CD1c-positive myeloid dendritic cell (primary cell): ENCODE measurements at regions not wholly inside any gene's neighbourhood (a gene's known extent, or its start where the extent isn't known, plus 50 kb on each side); places are given as distances from the start of the nearest gene placed in this dataset.
"Not testable (repeated sequence)": the region's sequence is repeated elsewhere in the genome, so short reads cannot be mapped to it uniquely, and the experiment has no call there.

Experiments
- DNase-seq: peaks from one replicate; pipeline ENCODE4 v3.0.0-alpha.2; 2016; ENCODE audit errors: extremely low spot score

DNA sequence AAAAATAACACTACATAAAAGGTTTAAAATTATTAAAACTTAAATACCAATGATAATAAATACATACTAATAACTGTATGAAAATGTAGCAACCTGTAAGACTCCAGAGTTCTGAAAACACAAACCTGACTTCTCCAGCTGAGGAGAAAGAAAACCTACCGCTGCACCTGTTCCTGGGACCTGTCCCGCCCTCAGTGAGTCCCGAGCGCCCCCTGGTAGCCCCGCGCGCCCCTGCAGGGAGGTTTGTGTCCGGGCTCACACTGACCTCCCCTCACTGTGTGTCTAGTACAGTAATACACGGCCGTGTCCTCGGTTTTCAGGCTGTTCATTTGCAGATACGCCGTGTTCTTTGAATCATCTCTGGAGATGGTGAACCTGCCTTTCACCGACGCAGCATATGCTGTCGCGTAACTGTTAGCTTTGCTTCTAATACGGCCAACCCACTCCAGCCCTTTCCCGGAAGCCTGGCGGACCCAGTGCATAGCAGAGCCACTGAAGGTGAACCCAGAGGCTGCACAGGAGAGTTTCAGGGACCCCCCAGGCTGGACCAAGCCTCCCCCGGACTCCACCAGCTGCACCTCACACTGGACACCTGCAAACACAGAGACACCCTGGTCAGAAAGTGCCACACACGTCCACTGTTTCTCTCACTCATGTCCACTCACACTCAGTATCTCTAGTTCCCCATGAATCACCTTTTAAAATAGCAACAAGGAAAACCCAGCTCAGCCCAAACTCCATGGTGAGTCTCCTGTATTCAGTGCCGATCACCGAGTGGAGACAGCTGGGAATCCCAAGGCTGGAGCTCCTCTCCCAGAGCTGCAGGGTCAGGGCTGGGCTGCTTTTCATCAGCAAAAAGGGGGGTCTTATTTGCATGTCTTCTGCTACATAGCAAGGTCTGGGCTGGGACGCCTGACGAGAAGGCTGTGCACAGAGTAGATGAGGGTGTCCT is 1276.3 kb downstream of the TMEM121 start:
- DNase-seq = no peak

- no peak for DNase-seq
Measured at GRCh38 chr14:106803379-106803778, 1277.0 kb downstream of the TMEM121 start.

DNA sequence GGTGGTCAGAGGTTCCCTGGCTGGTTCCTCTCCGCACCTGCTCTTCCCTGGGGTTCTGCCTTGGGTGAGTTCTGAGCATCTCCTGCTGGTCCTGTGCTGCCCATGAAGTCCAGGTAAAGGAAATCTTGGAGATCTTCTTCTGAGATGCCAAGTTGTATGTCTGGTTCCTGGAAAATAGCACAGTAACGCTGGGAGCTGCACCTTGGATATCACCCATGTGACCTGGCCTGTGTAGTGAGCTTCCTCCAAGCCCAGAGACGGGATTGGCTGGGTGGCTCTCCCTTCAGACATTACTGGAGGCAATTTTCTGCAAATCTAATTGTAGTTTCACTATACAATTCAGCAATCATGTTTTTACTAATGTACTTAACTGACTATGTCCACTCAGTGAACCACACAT is 1281.1 kb downstream of the TMEM121 start:
- no peak for DNase-seq

GRCh38 chr14:106808458-106808857 is 1282.1 kb downstream of the TMEM121 start:
- no peak for DNase-seq

DNA sequence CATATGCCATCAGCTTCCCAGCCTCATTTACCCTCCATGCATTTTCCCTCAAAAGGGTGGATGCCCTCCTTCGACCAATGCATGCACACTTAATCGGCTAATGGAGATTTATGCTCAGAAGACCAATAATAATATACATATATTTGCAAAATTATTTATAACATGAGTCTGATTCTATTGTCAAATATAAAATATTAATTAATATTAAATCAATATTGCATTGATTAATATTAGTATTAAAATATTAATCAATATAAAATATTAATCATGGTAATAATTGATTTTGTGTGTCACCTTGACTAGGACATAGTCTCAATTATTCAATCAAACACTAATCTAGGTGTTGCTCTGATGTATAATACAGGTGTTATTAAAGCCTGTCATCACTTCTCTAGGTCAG is 1282.5 kb downstream of the TMEM121 start:
- DNase-seq = no peak

DNA sequence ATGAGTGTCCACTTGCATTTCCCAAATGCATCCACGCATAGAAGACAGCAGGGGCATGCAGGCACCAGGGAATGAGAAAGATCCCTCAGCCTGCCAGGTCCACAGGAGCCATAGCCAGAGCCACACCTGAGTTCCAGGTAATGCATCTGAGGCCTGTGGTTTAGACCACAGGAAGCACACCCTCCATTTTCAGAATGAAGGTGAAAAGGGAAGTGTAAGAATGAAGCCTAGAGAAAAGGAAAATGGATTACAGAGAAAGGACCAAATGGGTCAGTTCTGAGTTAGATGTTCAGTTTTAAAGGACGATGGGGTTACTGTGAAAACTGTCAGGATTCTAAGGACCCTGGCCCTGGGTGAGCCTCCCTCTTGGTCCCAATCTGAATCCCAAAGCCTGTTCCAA is 1283.2 kb downstream of the TMEM121 start:
- DNase-seq = no peak

GRCh38 chr14:106810168-106810567 is 1283.8 kb downstream of the TMEM121 start:
- not testable (repeated sequence) for DNase-seq

GRCh38 chr14:106811162-106811561 is 1284.8 kb downstream of the TMEM121 start:
- DNase-seq = no peak

- DNase-seq = no peak
Measured at GRCh38 chr14:106812788-106813476, 1286.5 kb downstream of the TMEM121 start.

GRCh38 chr14:106813477-106813823 is 1287.1 kb downstream of the TMEM121 start:
- no peak for DNase-seq

DNA sequence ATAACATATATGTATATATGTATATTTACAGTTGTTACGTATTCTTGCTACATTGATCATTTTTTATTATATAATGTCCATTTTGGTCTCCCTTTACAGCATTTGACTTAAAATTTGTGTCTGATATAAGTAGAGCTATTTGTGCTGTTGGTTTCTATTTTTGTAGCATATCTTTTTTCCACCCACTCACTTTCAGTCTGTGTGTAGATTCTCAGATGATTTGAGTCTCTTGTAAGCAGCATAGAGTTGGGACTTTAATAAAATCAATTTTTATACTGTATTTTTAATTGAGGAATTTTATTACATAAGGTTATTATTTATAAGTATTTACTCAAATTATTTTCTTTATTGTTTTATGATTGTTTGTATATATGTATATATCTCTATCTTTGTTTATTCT is 1293.7 kb downstream of the TMEM121 start:
- DNase-seq = no peak

- no peak for DNase-seq
Measured at GRCh38 chr14:106821119-106821518, 1294.7 kb downstream of the TMEM121 start.

GRCh38 chr14:106822905-106823304 is 1296.5 kb downstream of the TMEM121 start:
- DNase-seq = no peak

DNA sequence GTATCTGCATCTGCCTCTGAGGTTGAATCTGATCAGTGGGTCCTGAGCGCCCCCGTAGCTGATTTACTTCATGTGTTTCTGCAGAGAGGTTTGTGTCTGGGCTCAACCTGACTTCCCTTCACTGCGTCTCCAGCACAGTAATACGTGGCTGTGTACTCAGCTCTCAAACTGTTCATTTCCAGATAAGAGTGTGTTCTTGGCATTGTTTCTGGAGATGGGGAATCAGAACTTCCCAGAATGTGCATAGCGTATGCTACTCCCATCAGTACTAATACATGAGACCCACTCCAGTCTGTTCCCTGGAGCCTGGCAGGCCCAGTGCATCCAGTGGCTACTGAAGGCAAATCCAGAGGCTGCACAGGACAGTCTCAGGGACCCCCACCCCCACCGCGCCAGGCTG is 1297.2 kb downstream of the TMEM121 start:
- DNase-seq = no peak

GRCh38 chr14:106826833-106827369 is 1300.5 kb downstream of the TMEM121 start:
- DNase-seq = no peak

- peak; percentile 45 for DNase-seq
Measured at GRCh38 chr14:106831322-106831720, 1304.9 kb downstream of the TMEM121 start.

DNA sequence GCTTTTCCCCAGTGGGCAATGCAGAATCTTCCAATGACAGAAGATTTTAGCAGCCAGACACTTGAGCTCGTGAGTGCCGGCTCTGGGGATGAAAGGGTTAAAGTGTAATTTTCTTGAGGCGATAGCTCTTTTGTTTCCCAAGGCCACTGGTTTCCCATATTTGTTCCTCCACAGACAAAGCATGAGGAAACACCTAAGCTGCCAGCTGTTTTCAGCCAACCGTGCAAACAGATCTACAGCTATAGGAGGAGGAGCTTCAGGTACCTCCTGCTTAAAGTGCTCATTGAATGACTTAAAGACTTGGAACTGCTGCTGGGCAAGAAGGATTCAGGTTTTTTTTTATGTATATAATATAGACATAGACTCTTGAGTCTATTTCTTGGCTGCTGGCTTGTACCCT is 1311.5 kb downstream of the TMEM121 start:
- no peak for DNase-seq

DNA sequence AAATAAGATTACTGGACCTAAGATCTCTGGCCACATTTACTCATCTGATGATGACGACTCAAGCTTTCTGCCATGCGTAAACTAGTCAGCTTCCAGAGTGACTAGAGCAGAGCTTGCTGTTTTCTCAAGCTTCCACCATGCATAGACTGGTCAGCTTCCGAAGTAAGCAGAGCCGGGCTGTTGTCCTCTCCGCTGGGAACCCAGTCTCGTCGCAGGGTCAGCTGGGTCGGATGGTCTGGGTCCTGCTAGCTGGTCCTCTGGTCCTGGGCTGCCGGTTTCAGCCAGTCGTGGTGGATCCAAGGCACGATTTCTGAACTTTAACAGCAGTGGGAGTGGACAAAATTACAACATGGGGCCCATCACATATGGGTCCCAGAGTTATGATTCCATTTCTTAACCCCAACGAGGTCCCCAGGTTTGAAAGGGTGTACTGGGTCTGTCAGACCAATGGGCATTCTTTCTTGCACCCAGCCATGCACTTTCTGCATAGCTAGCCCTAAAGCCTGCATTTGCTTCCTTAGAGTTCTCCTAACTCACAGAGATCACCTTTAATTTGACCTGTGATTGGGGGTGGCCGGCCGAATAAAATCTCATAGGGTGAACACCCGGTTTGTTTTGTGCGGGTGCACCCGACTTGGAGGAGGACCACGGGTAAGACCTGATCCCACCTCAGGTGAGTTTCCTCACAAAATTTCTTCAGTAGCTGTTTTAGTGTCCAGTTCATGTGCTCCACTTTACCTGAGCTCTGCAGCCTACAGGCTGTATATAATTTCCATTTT is 1312.8 kb downstream of the TMEM121 start:
- DNase-seq = no peak

GRCh38 chr14:106840258-106840657 is 1313.9 kb downstream of the TMEM121 start:
- DNase-seq = no peak

GRCh38 chr14:106840991-106841390 is 1314.6 kb downstream of the TMEM121 start:
- no peak for DNase-seq

DNA sequence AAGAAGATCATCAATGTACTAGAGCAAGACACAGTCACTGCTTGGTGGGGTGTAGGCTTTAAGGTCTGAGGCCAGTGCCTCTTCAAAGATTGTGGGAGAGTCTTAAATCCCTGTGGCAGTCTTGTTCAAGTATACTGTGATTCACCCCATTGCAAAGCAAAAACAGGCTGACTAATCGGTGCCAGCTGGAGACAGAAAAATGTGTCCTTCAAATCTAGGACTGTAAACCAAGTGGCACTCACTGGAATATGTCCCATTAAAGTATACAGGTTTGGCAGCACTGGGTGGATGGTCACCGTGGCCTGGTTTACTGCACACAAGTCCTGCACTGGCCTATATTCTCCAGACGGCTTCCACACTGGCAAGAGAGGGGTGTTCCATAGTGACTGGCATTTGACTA is 1315.3 kb downstream of the TMEM121 start:
- no peak for DNase-seq

DNA sequence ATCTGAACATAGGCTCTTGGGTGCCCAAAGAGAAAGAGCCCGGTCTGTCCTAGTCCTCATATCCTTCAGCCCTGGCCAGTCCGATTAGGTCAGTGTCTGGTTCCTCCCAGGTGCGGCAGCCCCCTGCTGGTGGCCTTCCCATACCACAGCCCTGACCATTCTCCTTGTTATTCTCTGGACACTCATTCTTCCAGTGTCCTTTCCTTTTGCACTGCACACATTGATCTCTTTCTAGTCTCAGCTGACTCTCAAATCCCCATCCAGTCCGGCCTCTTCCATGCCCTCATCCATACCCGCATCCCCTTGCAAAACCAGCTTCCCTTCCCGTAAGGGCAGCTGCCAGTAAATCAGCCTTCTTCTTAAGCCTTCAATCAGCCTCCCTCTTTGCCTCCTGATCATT is 1316.3 kb downstream of the TMEM121 start:
- DNase-seq = peak; percentile 7
